Peyer's patch (tissue), 4 donors: ENCODE measurements at regions not wholly inside any gene's neighbourhood (a gene's known extent, or its start where the extent isn't known, plus 50 kb on each side); places are given as distances from the start of the nearest gene placed in this dataset.

Experiments
- DNase-seq, 3 donors: peaks; one replicate each; pipeline ENCODE4 v3.0.0-alpha.2; 2017 to 2019
- H3K27ac ChIP-seq, 4 donors: fragments of 200-600 bp; sonication (generic); one replicate each; pipeline ENCODE4 v1.5.1; 2016 to 2019
- H3K27me3 ChIP-seq, 2 donors: fragments of 200-600 bp; sonication (generic); one replicate each; pipeline ENCODE4 v1.5.1; 2019
- H3K36me3 ChIP-seq, 3 donors: fragments of 200-600 bp; sonication (generic); one replicate each; pipeline ENCODE4 v1.5.1; 2016 to 2019
- H3K4me1 ChIP-seq, 4 donors: fragments of 200-600 bp; sonication (generic); one replicate each; pipeline ENCODE4 v1.5.1; 2016 to 2019
- H3K4me3 ChIP-seq, 4 donors: fragments of 200-600 bp; sonication (generic); 1 replicate in 3 of 4; 2 replicates in 1 of 4; pipeline ENCODE4 v1.5.1; 2016 to 2019; ENCODE audit warnings: mild to moderate bottlenecking in 1 of 4
- H3K9me3 ChIP-seq, 4 donors: fragments of 200-600 bp; sonication (generic); one replicate each; pipeline ENCODE4 v1.5.1; 2016 to 2019; ENCODE audit warnings: mild to moderate bottlenecking in 1 of 4
- POLR2A ChIP-seq, 2 donors: fragments of 450-650 bp; IDR thresholded peaks; one replicate each; pipeline ENCODE4 v1.5.1; 2017; ENCODE audit warnings: antibody characterized with exemption in 2 of 2, mild to moderate bottlenecking in 2 of 2, moderate library complexity in 2 of 2
- TF ChIP-seq, protein P1 (sequence below), 6 experiments: fragments of 450-650 bp in 4 of 6; fragments of 200-600 bp in 2 of 6; sonication (generic) in 1 of 6; IDR thresholded peaks; one replicate each; pipeline ENCODE4 v1.5.1; 2017 to 2019; ENCODE audit warnings: antibody characterized with exemption in 6 of 6, mild to moderate bottlenecking in 3 of 6, moderate library complexity in 1 of 6

DNA sequence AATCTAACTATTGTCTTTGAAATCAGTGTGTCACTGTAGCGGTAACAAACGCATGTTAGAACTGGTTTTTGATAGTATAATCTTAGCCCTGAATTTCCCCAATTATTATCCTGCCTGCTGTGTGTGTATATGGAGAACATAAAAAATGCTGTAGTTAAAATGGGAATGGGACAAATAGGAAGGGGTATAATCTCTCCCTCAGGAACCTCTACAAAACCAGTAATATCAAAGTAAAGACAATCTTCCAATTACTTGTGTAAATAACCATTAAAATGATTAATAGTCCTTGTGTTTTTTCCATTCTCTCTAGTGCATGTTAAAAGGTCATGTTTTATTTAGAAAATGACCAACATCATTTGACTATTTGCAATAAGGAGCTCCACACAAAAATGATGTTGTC lies 200.1 kb upstream of the TMTC1 start:
- Histone ChIP-seq H3K4me3 (no peak overlapping the region), H3K27ac (no peak overlapping the region), H3K9me3 (no peaks in the 10 kb centered on the region), H3K36me3 (no peaks in the 10 kb centered on the region), H3K4me1 (no peaks in the 10 kb centered on the region), H3K27me3 (no peaks in the 10 kb centered on the region)
- no peak for TF ChIP-seq POLR2A (IDR thresholded peaks at IDR 0.05)
- TF ChIP-seq, protein P1, sequence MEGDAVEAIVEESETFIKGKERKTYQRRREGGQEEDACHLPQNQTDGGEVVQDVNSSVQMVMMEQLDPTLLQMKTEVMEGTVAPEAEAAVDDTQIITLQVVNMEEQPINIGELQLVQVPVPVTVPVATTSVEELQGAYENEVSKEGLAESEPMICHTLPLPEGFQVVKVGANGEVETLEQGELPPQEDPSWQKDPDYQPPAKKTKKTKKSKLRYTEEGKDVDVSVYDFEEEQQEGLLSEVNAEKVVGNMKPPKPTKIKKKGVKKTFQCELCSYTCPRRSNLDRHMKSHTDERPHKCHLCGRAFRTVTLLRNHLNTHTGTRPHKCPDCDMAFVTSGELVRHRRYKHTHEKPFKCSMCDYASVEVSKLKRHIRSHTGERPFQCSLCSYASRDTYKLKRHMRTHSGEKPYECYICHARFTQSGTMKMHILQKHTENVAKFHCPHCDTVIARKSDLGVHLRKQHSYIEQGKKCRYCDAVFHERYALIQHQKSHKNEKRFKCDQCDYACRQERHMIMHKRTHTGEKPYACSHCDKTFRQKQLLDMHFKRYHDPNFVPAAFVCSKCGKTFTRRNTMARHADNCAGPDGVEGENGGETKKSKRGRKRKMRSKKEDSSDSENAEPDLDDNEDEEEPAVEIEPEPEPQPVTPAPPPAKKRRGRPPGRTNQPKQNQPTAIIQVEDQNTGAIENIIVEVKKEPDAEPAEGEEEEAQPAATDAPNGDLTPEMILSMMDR (IDR thresholded peaks at IDR 0.05), result no peak
- DNase-seq, result no peak

- H3K27ac ChIP-seq, result no peak overlapping the region
- H3K9me3 ChIP-seq, result no peaks in the 10 kb centered on the region
- no peaks in the 10 kb centered on the region for H3K4me1 ChIP-seq
- TF ChIP-seq POLR2A (IDR thresholded peaks at IDR 0.05), result no peak
- TF ChIP-seq, protein P1 (IDR thresholded peaks at IDR 0.05), result no peak
- no peaks in the 10 kb centered on the region for H3K27me3 ChIP-seq
- no peak for DNase-seq
- no peaks in the 10 kb centered on the region for H3K36me3 ChIP-seq
- H3K4me3 ChIP-seq, result no peak overlapping the region
Measured at GRCh38 chr12:29980304-29980703, 196.6 kb upstream of the TMTC1 start.

- no peaks in the 10 kb centered on the region for H3K36me3 ChIP-seq
- no peaks in the 10 kb centered on the region for H3K27me3 ChIP-seq
- no peak for TF ChIP-seq POLR2A (IDR thresholded peaks at IDR 0.05)
- TF ChIP-seq, protein P1 (IDR thresholded peaks at IDR 0.05), result no peak
- no peak for DNase-seq
- H3K27ac ChIP-seq, result no peak overlapping the region
- no peak overlapping the region for H3K4me3 ChIP-seq
- no peaks in the 10 kb centered on the region for H3K9me3 ChIP-seq
- H3K4me1 ChIP-seq, result no peaks in the 10 kb centered on the region
Measured at GRCh38 chr12:29971446-29971845, 187.7 kb upstream of the TMTC1 start.

- Histone ChIP-seq H3K4me3 (no peak overlapping the region), H3K27ac (no peak overlapping the region), H3K4me1 (no peaks in the 10 kb centered on the region), H3K9me3 (no peaks in the 10 kb centered on the region), H3K36me3 (no peaks in the 10 kb centered on the region), H3K27me3 (no peaks in the 10 kb centered on the region)
- TF ChIP-seq POLR2A (IDR thresholded peaks at IDR 0.05), result no peak
- TF ChIP-seq, protein P1 (IDR thresholded peaks at IDR 0.05), result no peak
- no peak for DNase-seq
Measured at GRCh38 chr12:29970501-29970900, 186.8 kb upstream of the TMTC1 start.

DNA sequence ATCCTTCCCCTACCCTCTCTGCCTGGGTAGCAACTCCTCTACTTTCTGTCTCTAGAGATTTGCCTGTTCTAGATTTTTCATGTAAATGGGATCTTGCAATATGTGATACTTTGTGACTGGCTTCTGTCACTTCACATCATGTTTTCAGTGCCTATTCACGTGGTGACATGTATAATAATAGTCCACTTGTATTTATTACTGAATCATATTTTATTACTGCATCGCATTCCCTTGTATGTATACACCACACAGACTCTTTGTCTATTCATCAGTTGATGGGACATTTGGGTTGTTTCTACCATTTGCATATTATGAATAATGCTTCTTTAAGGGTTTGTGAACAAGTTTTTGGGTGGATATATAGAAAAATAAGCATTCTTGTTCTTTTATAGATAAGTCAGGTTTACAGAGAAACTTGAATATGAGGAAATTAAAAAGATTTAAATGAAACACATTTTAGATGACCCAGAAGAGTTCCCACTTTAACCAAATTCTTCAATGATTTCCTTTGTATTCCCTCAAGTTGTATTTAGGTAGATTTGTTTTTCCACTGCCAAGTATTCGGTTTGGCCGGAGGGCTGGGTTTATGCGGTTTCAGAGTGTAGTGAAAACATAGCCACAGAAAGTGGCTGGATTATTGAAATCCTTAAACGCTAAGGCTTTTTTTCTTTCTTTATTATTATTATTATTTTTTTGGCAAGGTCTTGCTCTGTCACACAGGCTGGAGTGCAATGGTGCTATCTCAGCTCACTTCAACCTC lies 178.7 kb upstream of the TMTC1 start:
- Histone ChIP-seq H3K4me3 (no peak overlapping the region), H3K4me1 (no peaks in the 10 kb centered on the region), H3K9me3 (no peaks in the 10 kb centered on the region), H3K27ac (no peak overlapping the region), H3K36me3 (no peaks in the 10 kb centered on the region), H3K27me3 (no peaks in the 10 kb centered on the region)
- TF ChIP-seq, protein P1 (IDR thresholded peaks at IDR 0.05), result no peak
- no peak for TF ChIP-seq POLR2A (IDR thresholded peaks at IDR 0.05)
- DNase-seq, result no peak
